ENCODE measurements at regions not wholly inside any gene's neighbourhood (a gene's known extent, or its start where the extent isn't known, plus 50 kb on each side); places are given as distances from the start of the nearest gene placed in this dataset.

GRCh38 chr4:127410644-127411043 is 222.1 kb upstream of the INTU start:
- Histone ChIP-seq H3K9me3 (replicated peaks; ENCODE audit: low read length) (no peaks in the 10 kb centered on the region), H3K4me1 (ENCODE audit: control insufficient read depth, insufficient read depth, low read length) (no peaks in the 10 kb centered on the region), H3K36me3 (ENCODE audit: insufficient read depth, low read length) (no peaks in the 10 kb centered on the region), H3K4me2 (ENCODE audit: low read length) (no peak overlapping the region), H3K4me3 (ENCODE audit: low read length) (no peak overlapping the region), H3K27me3 (ENCODE audit: control insufficient read depth, insufficient read depth, low read length) (no peaks in the 10 kb centered on the region), H3K9ac (ENCODE audit: low read depth, low read length) (no peak overlapping the region)

- no peaks in the 10 kb centered on the region for H3K4me1 ChIP-seq (ENCODE audit: control insufficient read depth, insufficient read depth, low read length)
- no peak overlapping the region for H3K9ac ChIP-seq (ENCODE audit: low read depth, low read length)
- no peak overlapping the region for H3K4me3 ChIP-seq (ENCODE audit: low read length)
- H3K4me2 ChIP-seq (ENCODE audit: low read length), result no peak overlapping the region
- H3K36me3 ChIP-seq (ENCODE audit: insufficient read depth, low read length), result no peaks in the 10 kb centered on the region
- H3K9me3 ChIP-seq (replicated peaks; ENCODE audit: low read length), result no peaks in the 10 kb centered on the region
- H3K27me3 ChIP-seq (ENCODE audit: control insufficient read depth, insufficient read depth, low read length), result no peaks in the 10 kb centered on the region
These were observed 217.7 kb upstream of the INTU start for GRCh38 chr4:127414951-127415606.

- Histone ChIP-seq H3K36me3 (ENCODE audit: insufficient read depth, low read length) (no peaks in the 10 kb centered on the region), H3K9me3 (replicated peaks; ENCODE audit: low read length) (no peaks in the 10 kb centered on the region), H3K4me2 (ENCODE audit: low read length) (no peak overlapping the region), H3K4me1 (ENCODE audit: control insufficient read depth, insufficient read depth, low read length) (no peaks in the 10 kb centered on the region), H3K27me3 (ENCODE audit: control insufficient read depth, insufficient read depth, low read length) (no peaks in the 10 kb centered on the region), H3K4me3 (ENCODE audit: low read length) (no peak overlapping the region), H3K9ac (ENCODE audit: low read depth, low read length) (no peak overlapping the region)
These were observed 216.6 kb upstream of the INTU start for GRCh38 chr4:127416115-127416514.

- no peaks in the 10 kb centered on the region for H3K9me3 ChIP-seq (replicated peaks; ENCODE audit: low read length)
- H3K4me2 ChIP-seq (ENCODE audit: low read length), result no peak overlapping the region
- H3K9ac ChIP-seq (ENCODE audit: low read depth, low read length), result no peak overlapping the region
- no peaks in the 10 kb centered on the region for H3K36me3 ChIP-seq (ENCODE audit: insufficient read depth, low read length)
- H3K4me3 ChIP-seq (ENCODE audit: low read length), result no peak overlapping the region
- H3K27me3 ChIP-seq (ENCODE audit: control insufficient read depth, insufficient read depth, low read length), result no peaks in the 10 kb centered on the region
- H3K4me1 ChIP-seq (ENCODE audit: control insufficient read depth, insufficient read depth, low read length), result no peaks in the 10 kb centered on the region
These were observed 214.7 kb upstream of the INTU start for GRCh38 chr4:127417885-127418535.

- Histone ChIP-seq H3K9me3 (replicated peaks; ENCODE audit: low read length) (no peaks in the 10 kb centered on the region), H3K36me3 (ENCODE audit: insufficient read depth, low read length) (no peaks in the 10 kb centered on the region), H3K9ac (ENCODE audit: low read depth, low read length) (no peak overlapping the region), H3K4me2 (ENCODE audit: low read length) (no peak overlapping the region), H3K4me3 (ENCODE audit: low read length) (no peak overlapping the region), H3K27me3 (ENCODE audit: control insufficient read depth, insufficient read depth, low read length) (no peaks in the 10 kb centered on the region), H3K4me1 (ENCODE audit: control insufficient read depth, insufficient read depth, low read length) (no peaks in the 10 kb centered on the region)
These were observed 213.3 kb upstream of the INTU start for GRCh38 chr4:127419431-127419830.

GRCh38 chr4:127421437-127421836 is 211.3 kb upstream of the INTU start:
- no peaks in the 10 kb centered on the region for H3K36me3 ChIP-seq (ENCODE audit: insufficient read depth, low read length)
- no peaks in the 10 kb centered on the region for H3K4me1 ChIP-seq (ENCODE audit: control insufficient read depth, insufficient read depth, low read length)
- H3K9ac ChIP-seq (ENCODE audit: low read depth, low read length), result no peak overlapping the region
- no peaks in the 10 kb centered on the region for H3K9me3 ChIP-seq (replicated peaks; ENCODE audit: low read length)
- H3K4me3 ChIP-seq (ENCODE audit: low read length), result no peak overlapping the region
- no peaks in the 10 kb centered on the region for H3K27me3 ChIP-seq (ENCODE audit: control insufficient read depth, insufficient read depth, low read length)
- H3K4me2 ChIP-seq (ENCODE audit: low read length), result no peak overlapping the region

- Histone ChIP-seq H3K9ac (ENCODE audit: low read depth, low read length) (no peak overlapping the region), H3K4me1 (ENCODE audit: control insufficient read depth, insufficient read depth, low read length) (no peaks in the 10 kb centered on the region), H3K4me3 (ENCODE audit: low read length) (no peak overlapping the region), H3K4me2 (ENCODE audit: low read length) (no peak overlapping the region), H3K36me3 (ENCODE audit: insufficient read depth, low read length) (no peaks in the 10 kb centered on the region), H3K9me3 (replicated peaks; ENCODE audit: low read length) (no peaks in the 10 kb centered on the region), H3K27me3 (ENCODE audit: control insufficient read depth, insufficient read depth, low read length) (no peaks in the 10 kb centered on the region)
These were observed 207.4 kb upstream of the INTU start for GRCh38 chr4:127425202-127425845.

GRCh38 chr4:127425851-127426250 is 206.9 kb upstream of the INTU start:
- Histone ChIP-seq H3K9ac (ENCODE audit: low read depth, low read length) (no peak overlapping the region), H3K36me3 (ENCODE audit: insufficient read depth, low read length) (no peaks in the 10 kb centered on the region), H3K27me3 (ENCODE audit: control insufficient read depth, insufficient read depth, low read length) (no peaks in the 10 kb centered on the region), H3K4me3 (ENCODE audit: low read length) (no peak overlapping the region), H3K4me2 (ENCODE audit: low read length) (no peak overlapping the region), H3K4me1 (ENCODE audit: control insufficient read depth, insufficient read depth, low read length) (no peaks in the 10 kb centered on the region), H3K9me3 (replicated peaks; ENCODE audit: low read length) (no peaks in the 10 kb centered on the region)

GRCh38 chr4:127441571-127441970 is 191.2 kb upstream of the INTU start:
- H3K9me3 ChIP-seq (replicated peaks; ENCODE audit: low read length), result no peaks in the 10 kb centered on the region
- no peak overlapping the region for H3K4me3 ChIP-seq (ENCODE audit: low read length)
- no peaks in the 10 kb centered on the region for H3K36me3 ChIP-seq (ENCODE audit: insufficient read depth, low read length)
- no peaks in the 10 kb centered on the region for H3K27me3 ChIP-seq (ENCODE audit: control insufficient read depth, insufficient read depth, low read length)
- H3K4me1 ChIP-seq (ENCODE audit: control insufficient read depth, insufficient read depth, low read length), result no peaks in the 10 kb centered on the region
- H3K9ac ChIP-seq (ENCODE audit: low read depth, low read length), result no peak overlapping the region
- H3K4me2 ChIP-seq (ENCODE audit: low read length), result no peak overlapping the region

- no peak overlapping the region for H3K4me3 ChIP-seq (ENCODE audit: low read length)
- no peaks in the 10 kb centered on the region for H3K36me3 ChIP-seq (ENCODE audit: insufficient read depth, low read length)
- H3K4me1 ChIP-seq (ENCODE audit: control insufficient read depth, insufficient read depth, low read length), result no peaks in the 10 kb centered on the region
- no peak overlapping the region for H3K4me2 ChIP-seq (ENCODE audit: low read length)
- H3K9ac ChIP-seq (ENCODE audit: low read depth, low read length), result no peak overlapping the region
- H3K9me3 ChIP-seq (replicated peaks; ENCODE audit: low read length), result no peaks in the 10 kb centered on the region
- H3K27me3 ChIP-seq (ENCODE audit: control insufficient read depth, insufficient read depth, low read length), result no peaks in the 10 kb centered on the region
These were observed 187.3 kb upstream of the INTU start for GRCh38 chr4:127445471-127445870.

GRCh38 chr4:127446427-127446885 is 186.3 kb upstream of the INTU start:
- Histone ChIP-seq H3K9me3 (replicated peaks; ENCODE audit: low read length) (no peaks in the 10 kb centered on the region), H3K9ac (ENCODE audit: low read depth, low read length) (no peak overlapping the region), H3K27me3 (ENCODE audit: control insufficient read depth, insufficient read depth, low read length) (no peaks in the 10 kb centered on the region), H3K36me3 (ENCODE audit: insufficient read depth, low read length) (no peaks in the 10 kb centered on the region), H3K4me1 (ENCODE audit: control insufficient read depth, insufficient read depth, low read length) (no peaks in the 10 kb centered on the region), H3K4me3 (ENCODE audit: low read length) (no peak overlapping the region), H3K4me2 (ENCODE audit: low read length) (no peak overlapping the region)

- H3K4me2 ChIP-seq (ENCODE audit: low read length), result no peak overlapping the region
- H3K9me3 ChIP-seq (replicated peaks; ENCODE audit: low read length), result no peaks in the 10 kb centered on the region
- H3K9ac ChIP-seq (ENCODE audit: low read depth, low read length), result no peak overlapping the region
- no peaks in the 10 kb centered on the region for H3K27me3 ChIP-seq (ENCODE audit: control insufficient read depth, insufficient read depth, low read length)
- H3K4me1 ChIP-seq (ENCODE audit: control insufficient read depth, insufficient read depth, low read length), result no peaks in the 10 kb centered on the region
- H3K36me3 ChIP-seq (ENCODE audit: insufficient read depth, low read length), result no peaks in the 10 kb centered on the region
- no peak overlapping the region for H3K4me3 ChIP-seq (ENCODE audit: low read length)
These were observed 183.8 kb upstream of the INTU start for GRCh38 chr4:127448986-127449385.

Data from skeletal muscle satellite cell (primary cell).